ENCODE measurements at regions not wholly inside any gene's neighbourhood (a gene's known extent, or its start where the extent isn't known, plus 50 kb on each side); places are given as distances from the start of the nearest gene placed in this dataset.

DNA sequence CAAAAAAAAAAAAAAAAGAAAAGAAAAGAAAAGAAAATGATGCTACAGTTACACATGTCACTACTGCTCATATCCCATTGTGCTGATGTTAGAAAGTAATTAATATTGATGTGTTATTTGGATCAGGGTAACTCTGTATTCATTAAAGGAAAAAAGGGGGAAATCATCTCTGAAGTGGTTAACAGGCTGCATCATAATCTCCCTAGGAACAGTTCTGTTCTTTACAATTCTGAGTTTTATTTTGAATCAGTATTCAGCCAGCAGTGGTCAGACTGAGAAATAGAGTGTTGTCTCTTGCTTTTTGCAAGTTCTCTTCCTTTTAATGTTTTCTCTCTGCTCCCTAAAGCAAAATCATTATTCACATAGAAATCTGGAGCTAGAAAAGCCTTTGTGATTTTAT is 128.6 kb upstream of the CRY1 start:
- Histone ChIP-seq H3K9me3 (ENCODE audit: control insufficient read depth in 2 of 2, low read length in 2 of 2) (no peaks in the 10 kb centered on the region), H3K27me3 (ENCODE audit: control insufficient read depth in 2 of 2, insufficient read depth in 2 of 2, low read length in 2 of 2) (peaks cover 3 to 8% of the 10 kb centered on the region in 2 donors), H3K4me1 (ENCODE audit: control insufficient read depth in 2 of 2, insufficient read depth in 2 of 2, low read length in 2 of 2) (no peaks in the 10 kb centered on the region), H3K36me3 (ENCODE audit: control insufficient read depth in 2 of 2, insufficient read depth in 2 of 2, low read length in 2 of 2) (no peaks in the 10 kb centered on the region), H3K27ac (ENCODE audit: low read depth in 2 of 2, low read length in 2 of 2) (no peak overlapping the region), H3K4me3 (ENCODE audit: low read length in 2 of 2) (no peak overlapping the region), H3K9ac (ENCODE audit: low read depth in 1 of 2, low read length in 2 of 2) (no peak overlapping the region)

GRCh38 chr12:107223821-107224220 is 130.5 kb upstream of the CRY1 start:
- Histone ChIP-seq H3K27me3 (ENCODE audit: control insufficient read depth in 2 of 2, insufficient read depth in 2 of 2, low read length in 2 of 2) (peaks cover 3 to 8% of the 10 kb centered on the region in 2 donors), H3K9me3 (ENCODE audit: control insufficient read depth in 2 of 2, low read length in 2 of 2) (no peaks in the 10 kb centered on the region), H3K4me3 (ENCODE audit: low read length in 2 of 2) (no peak overlapping the region), H3K4me1 (ENCODE audit: control insufficient read depth in 2 of 2, insufficient read depth in 2 of 2, low read length in 2 of 2) (no peaks in the 10 kb centered on the region), H3K36me3 (ENCODE audit: control insufficient read depth in 2 of 2, insufficient read depth in 2 of 2, low read length in 2 of 2) (no peaks in the 10 kb centered on the region), H3K9ac (ENCODE audit: low read depth in 1 of 2, low read length in 2 of 2) (no peak overlapping the region), H3K27ac (ENCODE audit: low read depth in 2 of 2, low read length in 2 of 2) (no peak overlapping the region)

DNA sequence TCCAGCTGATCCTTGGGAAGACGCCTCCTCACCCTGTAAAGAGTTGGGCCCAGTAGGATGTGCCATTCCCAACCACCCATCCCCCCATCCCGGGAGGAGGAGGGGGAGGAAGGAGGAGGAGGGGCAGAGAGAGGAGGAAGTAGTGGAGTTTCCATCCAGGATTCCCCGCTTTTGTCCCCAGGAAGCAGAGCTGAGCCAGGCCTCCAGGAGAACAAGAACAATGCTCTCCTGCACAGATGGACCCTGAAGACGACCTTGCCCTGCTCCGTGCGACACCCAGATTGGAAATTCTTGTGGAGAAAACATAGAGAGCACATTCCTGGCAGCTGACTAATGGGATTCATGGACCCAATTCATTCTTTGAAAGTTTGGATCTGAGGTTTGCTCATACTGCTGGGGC is 132.3 kb upstream of the CRY1 start:
- no peak overlapping the region for H3K27ac ChIP-seq (ENCODE audit: low read depth in 2 of 2, low read length in 2 of 2)
- no peaks in the 10 kb centered on the region for H3K9me3 ChIP-seq (ENCODE audit: control insufficient read depth in 2 of 2, low read length in 2 of 2)
- no peaks in the 10 kb centered on the region for H3K36me3 ChIP-seq (ENCODE audit: control insufficient read depth in 2 of 2, insufficient read depth in 2 of 2, low read length in 2 of 2)
- peaks cover under 1 to 8% of the 10 kb centered on the region in 2 donors for H3K27me3 ChIP-seq (ENCODE audit: control insufficient read depth in 2 of 2, insufficient read depth in 2 of 2, low read length in 2 of 2)
- H3K9ac ChIP-seq (ENCODE audit: low read depth in 1 of 2, low read length in 2 of 2): no peak overlapping the region
- H3K4me3 ChIP-seq (ENCODE audit: low read length in 2 of 2): no peak overlapping the region
- H3K4me1 ChIP-seq (ENCODE audit: control insufficient read depth in 2 of 2, insufficient read depth in 2 of 2, low read length in 2 of 2): no peaks in the 10 kb centered on the region

GRCh38 chr12:107226126-107226525 is 132.8 kb upstream of the CRY1 start:
- Histone ChIP-seq H3K36me3 (ENCODE audit: control insufficient read depth in 2 of 2, insufficient read depth in 2 of 2, low read length in 2 of 2) (no peaks in the 10 kb centered on the region), H3K9me3 (ENCODE audit: control insufficient read depth in 2 of 2, low read length in 2 of 2) (no peaks in the 10 kb centered on the region), H3K9ac (ENCODE audit: low read depth in 1 of 2, low read length in 2 of 2) (no peak overlapping the region), H3K27me3 (ENCODE audit: control insufficient read depth in 2 of 2, insufficient read depth in 2 of 2, low read length in 2 of 2) (peaks cover 0 to 8% of the 10 kb centered on the region in 2 donors), H3K4me1 (ENCODE audit: control insufficient read depth in 2 of 2, insufficient read depth in 2 of 2, low read length in 2 of 2) (no peaks in the 10 kb centered on the region), H3K4me3 (ENCODE audit: low read length in 2 of 2) (no peak overlapping the region), H3K27ac (ENCODE audit: low read depth in 2 of 2, low read length in 2 of 2) (no peak overlapping the region)

DNA sequence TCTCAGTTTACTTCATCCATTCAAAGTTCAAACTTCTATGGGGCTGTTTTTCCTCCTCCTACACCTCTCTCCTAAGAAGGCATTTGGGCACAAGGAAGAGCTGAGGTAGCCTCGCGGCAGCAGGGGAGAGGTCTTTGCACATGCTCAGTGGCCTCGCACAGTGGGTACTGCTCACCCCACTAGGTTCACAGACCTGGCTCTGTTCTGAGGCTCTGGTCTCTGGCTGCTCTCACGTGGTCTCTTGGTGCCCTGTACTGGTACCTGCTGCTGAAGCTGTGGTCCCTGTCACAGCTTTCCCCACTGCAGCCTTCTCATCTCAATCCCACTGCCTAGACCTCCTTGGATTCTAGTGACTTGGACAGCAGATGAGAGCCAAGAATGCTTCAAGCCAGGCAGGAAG is 134.7 kb upstream of the CRY1 start:
- Histone ChIP-seq H3K27ac (ENCODE audit: low read depth in 2 of 2, low read length in 2 of 2) (no peak overlapping the region), H3K27me3 (ENCODE audit: control insufficient read depth in 2 of 2, insufficient read depth in 2 of 2, low read length in 2 of 2) (peaks cover 0 to 6% of the 10 kb centered on the region in 2 donors), H3K4me1 (ENCODE audit: control insufficient read depth in 2 of 2, insufficient read depth in 2 of 2, low read length in 2 of 2) (no peaks in the 10 kb centered on the region), H3K9ac (ENCODE audit: low read depth in 1 of 2, low read length in 2 of 2) (no peak overlapping the region), H3K9me3 (ENCODE audit: control insufficient read depth in 2 of 2, low read length in 2 of 2) (no peaks in the 10 kb centered on the region), H3K36me3 (ENCODE audit: control insufficient read depth in 2 of 2, insufficient read depth in 2 of 2, low read length in 2 of 2) (no peaks in the 10 kb centered on the region), H3K4me3 (ENCODE audit: low read length in 2 of 2) (no peak overlapping the region)

DNA sequence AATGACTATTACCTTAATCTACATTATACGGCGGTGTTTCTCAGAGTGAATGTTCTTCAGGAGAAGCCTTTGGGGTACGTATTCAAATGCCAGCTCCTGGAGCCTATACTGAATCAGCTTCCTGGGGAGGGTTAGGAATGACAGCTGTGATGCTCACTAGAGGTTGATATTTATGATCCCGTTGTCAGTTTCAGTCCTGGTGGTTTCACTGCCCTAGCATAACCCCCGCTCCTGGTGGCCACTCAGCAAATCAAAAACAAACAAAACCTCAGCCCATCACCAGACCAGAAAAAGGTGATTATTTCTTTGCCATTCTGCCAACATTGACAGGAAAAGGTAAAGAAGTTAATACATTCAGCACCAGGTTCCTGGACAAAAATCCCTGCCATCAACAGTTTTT is 136.5 kb upstream of the CRY1 start:
- H3K4me3 ChIP-seq (ENCODE audit: low read length in 2 of 2): no peak overlapping the region
- H3K27ac ChIP-seq (ENCODE audit: low read depth in 2 of 2, low read length in 2 of 2): no peak overlapping the region
- H3K4me1 ChIP-seq (ENCODE audit: control insufficient read depth in 2 of 2, insufficient read depth in 2 of 2, low read length in 2 of 2): no peaks in the 10 kb centered on the region
- H3K36me3 ChIP-seq (ENCODE audit: control insufficient read depth in 2 of 2, insufficient read depth in 2 of 2, low read length in 2 of 2): no peaks in the 10 kb centered on the region
- no peaks in the 10 kb centered on the region for H3K27me3 ChIP-seq (ENCODE audit: control insufficient read depth in 2 of 2, insufficient read depth in 2 of 2, low read length in 2 of 2)
- H3K9me3 ChIP-seq (ENCODE audit: control insufficient read depth in 2 of 2, low read length in 2 of 2): no peaks in the 10 kb centered on the region
- no peak overlapping the region for H3K9ac ChIP-seq (ENCODE audit: low read depth in 1 of 2, low read length in 2 of 2)

- Histone ChIP-seq H3K36me3 (ENCODE audit: control insufficient read depth in 2 of 2, insufficient read depth in 2 of 2, low read length in 2 of 2) (no peaks in the 10 kb centered on the region), H3K9me3 (ENCODE audit: control insufficient read depth in 2 of 2, low read length in 2 of 2) (no peaks in the 10 kb centered on the region), H3K27me3 (ENCODE audit: control insufficient read depth in 2 of 2, insufficient read depth in 2 of 2, low read length in 2 of 2) (no peaks in the 10 kb centered on the region), H3K9ac (ENCODE audit: low read depth in 1 of 2, low read length in 2 of 2) (no peak overlapping the region), H3K4me3 (ENCODE audit: low read length in 2 of 2) (no peak overlapping the region), H3K27ac (ENCODE audit: low read depth in 2 of 2, low read length in 2 of 2) (no peak overlapping the region), H3K4me1 (ENCODE audit: control insufficient read depth in 2 of 2, insufficient read depth in 2 of 2, low read length in 2 of 2) (no peaks in the 10 kb centered on the region)
Observed at GRCh38 chr12:107231303-107231702, 138.0 kb upstream of the CRY1 start.

DNA sequence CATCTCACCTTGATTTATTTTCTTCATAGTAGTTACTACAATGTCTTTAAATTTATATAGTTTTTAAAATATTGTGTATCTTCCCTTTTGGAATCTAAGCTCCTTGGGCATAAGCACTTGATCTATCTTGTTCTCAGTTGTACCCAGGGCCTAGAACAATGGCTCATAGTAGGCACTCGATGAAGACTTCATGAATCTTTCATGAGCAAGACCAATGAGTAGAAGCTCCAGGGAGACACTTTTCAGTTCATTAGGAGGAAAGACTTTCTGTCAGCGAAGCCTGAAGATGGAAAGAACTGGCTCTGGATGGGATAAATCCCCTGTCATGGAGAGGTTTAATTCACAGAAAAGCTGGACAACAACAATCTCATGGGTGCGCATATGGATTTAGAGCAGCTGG is 140.2 kb upstream of the CRY1 start:
- Histone ChIP-seq H3K4me1 (ENCODE audit: control insufficient read depth in 2 of 2, insufficient read depth in 2 of 2, low read length in 2 of 2) (no peaks in the 10 kb centered on the region), H3K9me3 (ENCODE audit: control insufficient read depth in 2 of 2, low read length in 2 of 2) (no peaks in the 10 kb centered on the region), H3K27me3 (ENCODE audit: control insufficient read depth in 2 of 2, insufficient read depth in 2 of 2, low read length in 2 of 2) (no peaks in the 10 kb centered on the region), H3K36me3 (ENCODE audit: control insufficient read depth in 2 of 2, insufficient read depth in 2 of 2, low read length in 2 of 2) (no peaks in the 10 kb centered on the region), H3K4me3 (ENCODE audit: low read length in 2 of 2) (no peak overlapping the region), H3K27ac (ENCODE audit: low read depth in 2 of 2, low read length in 2 of 2) (no peak overlapping the region), H3K9ac (ENCODE audit: low read depth in 1 of 2, low read length in 2 of 2) (no peak overlapping the region)

- Histone ChIP-seq H3K27ac (ENCODE audit: low read depth in 2 of 2, low read length in 2 of 2) (no peak overlapping the region), H3K36me3 (ENCODE audit: control insufficient read depth in 2 of 2, insufficient read depth in 2 of 2, low read length in 2 of 2) (no peaks in the 10 kb centered on the region), H3K4me1 (ENCODE audit: control insufficient read depth in 2 of 2, insufficient read depth in 2 of 2, low read length in 2 of 2) (no peaks in the 10 kb centered on the region), H3K4me3 (ENCODE audit: low read length in 2 of 2) (no peak overlapping the region), H3K9me3 (ENCODE audit: control insufficient read depth in 2 of 2, low read length in 2 of 2) (no peaks in the 10 kb centered on the region), H3K27me3 (ENCODE audit: control insufficient read depth in 2 of 2, insufficient read depth in 2 of 2, low read length in 2 of 2) (no peaks in the 10 kb centered on the region), H3K9ac (ENCODE audit: low read depth in 1 of 2, low read length in 2 of 2) (no peak overlapping the region)
Observed at GRCh38 chr12:107235600-107235999, 142.3 kb upstream of the CRY1 start.

DNA sequence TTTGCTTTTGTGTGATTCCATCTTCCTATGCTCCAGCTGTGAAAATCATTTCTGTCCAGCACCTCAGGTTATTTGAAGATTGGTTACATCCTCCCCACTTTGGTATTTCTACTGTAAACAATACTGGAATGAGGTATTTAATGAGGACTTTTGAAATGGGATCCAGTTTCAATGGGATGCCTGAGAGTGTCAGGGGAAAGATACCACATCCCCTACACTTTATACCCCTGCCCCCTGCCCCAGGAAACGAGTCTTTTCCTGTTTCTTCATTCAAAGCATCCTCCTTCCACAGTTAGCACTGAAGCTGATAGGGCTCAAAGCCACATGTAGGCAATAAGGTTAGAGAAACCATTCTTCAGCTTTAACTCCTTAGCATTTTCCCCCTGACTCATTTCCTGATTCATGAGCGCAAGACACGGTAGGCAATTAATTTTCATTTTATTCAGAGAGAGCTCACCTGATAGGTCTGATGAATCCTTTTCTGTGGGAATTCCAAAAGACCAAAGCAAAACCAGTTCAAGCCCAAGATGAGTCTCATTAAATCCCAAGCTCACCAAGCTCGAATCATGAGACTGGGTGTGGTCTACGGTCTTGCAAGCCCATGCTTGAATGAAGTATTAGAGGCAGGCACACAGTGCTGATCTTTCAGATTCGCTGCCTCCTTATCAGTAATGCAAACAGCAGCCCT is 143.6 kb upstream of the CRY1 start:
- no peak overlapping the region for H3K27ac ChIP-seq (ENCODE audit: low read depth in 2 of 2, low read length in 2 of 2)
- H3K9ac ChIP-seq (ENCODE audit: low read depth in 1 of 2, low read length in 2 of 2): no peak overlapping the region
- no peaks in the 10 kb centered on the region for H3K36me3 ChIP-seq (ENCODE audit: control insufficient read depth in 2 of 2, insufficient read depth in 2 of 2, low read length in 2 of 2)
- H3K27me3 ChIP-seq (ENCODE audit: control insufficient read depth in 2 of 2, insufficient read depth in 2 of 2, low read length in 2 of 2): no peaks in the 10 kb centered on the region
- no peaks in the 10 kb centered on the region for H3K4me1 ChIP-seq (ENCODE audit: control insufficient read depth in 2 of 2, insufficient read depth in 2 of 2, low read length in 2 of 2)
- H3K9me3 ChIP-seq (ENCODE audit: control insufficient read depth in 2 of 2, low read length in 2 of 2): no peaks in the 10 kb centered on the region
- no peak overlapping the region for H3K4me3 ChIP-seq (ENCODE audit: low read length in 2 of 2)

- H3K27me3 ChIP-seq (ENCODE audit: control insufficient read depth in 2 of 2, insufficient read depth in 2 of 2, low read length in 2 of 2): no peaks in the 10 kb centered on the region
- no peaks in the 10 kb centered on the region for H3K4me1 ChIP-seq (ENCODE audit: control insufficient read depth in 2 of 2, insufficient read depth in 2 of 2, low read length in 2 of 2)
- no peaks in the 10 kb centered on the region for H3K36me3 ChIP-seq (ENCODE audit: control insufficient read depth in 2 of 2, insufficient read depth in 2 of 2, low read length in 2 of 2)
- H3K9me3 ChIP-seq (ENCODE audit: control insufficient read depth in 2 of 2, low read length in 2 of 2): no peaks in the 10 kb centered on the region
- no peak overlapping the region for H3K9ac ChIP-seq (ENCODE audit: low read depth in 1 of 2, low read length in 2 of 2)
- no peak overlapping the region for H3K4me3 ChIP-seq (ENCODE audit: low read length in 2 of 2)
- no peak overlapping the region for H3K27ac ChIP-seq (ENCODE audit: low read depth in 2 of 2, low read length in 2 of 2)
Observed at GRCh38 chr12:107238296-107238695, 144.9 kb upstream of the CRY1 start.

All from mucosa of rectum (tissue), 2 donors.